ENCODE measurements at regions not wholly inside any gene's neighbourhood (a gene's known extent, or its start where the extent isn't known, plus 50 kb on each side); places are given as distances from the start of the nearest gene placed in this dataset.

GRCh38 chr5:51060953-51061352, 322.3 kb upstream of the ISL1 start:
- no peaks in the 10 kb centered on the region for H3K79me1 ChIP-seq (replicated peaks; ENCODE audit: low read length, poor library complexity, severe bottlenecking)
- H3K36me3 ChIP-seq (ENCODE audit: control insufficient read depth in 1 of 2, insufficient read depth in 2 of 2, low read depth in 1 of 2, low read length in 2 of 2) = no peaks in the 10 kb centered on the region
- H3K4me1 ChIP-seq (ENCODE audit: control insufficient read depth, insufficient read depth, low read depth, low read length) = no peaks in the 10 kb centered on the region
- H2BK5ac ChIP-seq (ENCODE audit: low read depth, low read length, poor library complexity, severe bottlenecking) = no peak overlapping the region
- H4K91ac ChIP-seq (ENCODE audit: low read length) = no peak overlapping the region
- H3K14ac ChIP-seq (ENCODE audit: low read length in 2 of 2) = no peak overlapping the region
- no peak for DNase-seq
- no peak overlapping the region for H3K9ac ChIP-seq (ENCODE audit: low read length)
- H4K8ac ChIP-seq (ENCODE audit: low read length) = no peak overlapping the region
- H2BK12ac ChIP-seq (ENCODE audit: low read length in 2 of 2) = no peak overlapping the region
- no peak overlapping the region for H3K4me2 ChIP-seq (ENCODE audit: low read length, poor library complexity, severe bottlenecking)
- H3K27ac ChIP-seq (ENCODE audit: low read length, poor library complexity, severe bottlenecking) = no peak overlapping the region
- H2AK5ac ChIP-seq (ENCODE audit: low read length, severe bottlenecking) = no peak overlapping the region
- no peak overlapping the region for H3K4ac ChIP-seq (ENCODE audit: low read depth in 1 of 2, low read length in 2 of 2)
- H3K4me3 ChIP-seq (ENCODE audit: insufficient read depth in 1 of 2, low read depth in 1 of 2, low read length in 2 of 2) = no peak overlapping the region
- no peak overlapping the region for H3K23ac ChIP-seq (ENCODE audit: low read length in 2 of 2)
- no peak overlapping the region for H3K18ac ChIP-seq (ENCODE audit: low read depth in 1 of 2, low read length in 2 of 2)
- no peak overlapping the region for H2AFZ ChIP-seq (ENCODE audit: low read depth, low read length)
- H3K27me3 ChIP-seq (ENCODE audit: control insufficient read depth in 1 of 2, insufficient read depth in 1 of 2, low read length in 2 of 2) = no peaks in the 10 kb centered on the region
- H2BK120ac ChIP-seq (ENCODE audit: low read depth, low read length) = no peak overlapping the region
- H2BK15ac ChIP-seq (ENCODE audit: low read depth, poor library complexity, severe bottlenecking) = no peak overlapping the region
- 17% methylated on average over 2 of the region's 5 CpGs for WGBS
- peaks cover 30% of the 10 kb centered on the region for H3K9me3 ChIP-seq (ENCODE audit: control insufficient read depth, low read length)

GRCh38 chr5:51072937-51073336, 310.3 kb upstream of the ISL1 start:
- Histone ChIP-seq H3K23ac (ENCODE audit: low read length in 2 of 2) (no peak overlapping the region), H3K9me3 (ENCODE audit: control insufficient read depth, low read length) (peaks cover 26% of the 10 kb centered on the region), H3K4me2 (ENCODE audit: low read length, poor library complexity, severe bottlenecking) (no peak overlapping the region), H3K4me3 (ENCODE audit: insufficient read depth in 1 of 2, low read depth in 1 of 2, low read length in 2 of 2) (no peak overlapping the region), H4K91ac (ENCODE audit: low read length) (no peak overlapping the region), H3K4ac (ENCODE audit: low read depth in 1 of 2, low read length in 2 of 2) (no peak overlapping the region), H3K36me3 (ENCODE audit: control insufficient read depth in 1 of 2, insufficient read depth in 2 of 2, low read depth in 1 of 2, low read length in 2 of 2) (no peaks in the 10 kb centered on the region), H2AK5ac (ENCODE audit: low read length, severe bottlenecking) (no peak overlapping the region), H3K27me3 (ENCODE audit: control insufficient read depth in 1 of 2, insufficient read depth in 1 of 2, low read length in 2 of 2) (no peaks in the 10 kb centered on the region), H3K18ac (ENCODE audit: low read depth in 1 of 2, low read length in 2 of 2) (no peak overlapping the region), H2BK5ac (ENCODE audit: low read depth, low read length, poor library complexity, severe bottlenecking) (no peak overlapping the region), H3K27ac (ENCODE audit: low read length, poor library complexity, severe bottlenecking) (no peak overlapping the region), H3K79me1 (replicated peaks; ENCODE audit: low read length, poor library complexity, severe bottlenecking) (no peaks in the 10 kb centered on the region), H2BK15ac (ENCODE audit: low read depth, poor library complexity, severe bottlenecking) (no peak overlapping the region), H3K14ac (ENCODE audit: low read length in 2 of 2) (no peak overlapping the region), H3K9ac (ENCODE audit: low read length) (no peak overlapping the region), H3K4me1 (ENCODE audit: control insufficient read depth, insufficient read depth, low read depth, low read length) (no peaks in the 10 kb centered on the region), H2BK120ac (ENCODE audit: low read depth, low read length) (no peak overlapping the region), H2AFZ (ENCODE audit: low read depth, low read length) (no peak overlapping the region), H2BK12ac (ENCODE audit: low read length in 2 of 2) (no peak overlapping the region), H4K8ac (ENCODE audit: low read length) (no peak overlapping the region)
- WGBS = 79% methylated on average over 5 of the region's 5 CpGs
- DNase-seq = no peak

GRCh38 chr5:51082741-51083140, 300.5 kb upstream of the ISL1 start:
- H3K36me3 ChIP-seq (ENCODE audit: control insufficient read depth in 1 of 2, insufficient read depth in 2 of 2, low read depth in 1 of 2, low read length in 2 of 2) = no peaks in the 10 kb centered on the region
- no peaks in the 10 kb centered on the region for H3K9me3 ChIP-seq (ENCODE audit: control insufficient read depth, low read length)
- H3K18ac ChIP-seq (ENCODE audit: low read depth in 1 of 2, low read length in 2 of 2) = no peak overlapping the region
- no peaks in the 10 kb centered on the region for H3K4me1 ChIP-seq (ENCODE audit: control insufficient read depth, insufficient read depth, low read depth, low read length)
- H3K27ac ChIP-seq (ENCODE audit: low read length, poor library complexity, severe bottlenecking) = no peak overlapping the region
- H3K4ac ChIP-seq (ENCODE audit: low read depth in 1 of 2, low read length in 2 of 2) = no peak overlapping the region
- no CpG with 5 or more reads among the region's 1 CpG for WGBS
- no peak overlapping the region for H2BK12ac ChIP-seq (ENCODE audit: low read length in 2 of 2)
- H4K91ac ChIP-seq (ENCODE audit: low read length) = no peak overlapping the region
- DNase-seq = no peak
- no peaks in the 10 kb centered on the region for H3K27me3 ChIP-seq (ENCODE audit: control insufficient read depth in 1 of 2, insufficient read depth in 1 of 2, low read length in 2 of 2)
- no peak overlapping the region for H2BK15ac ChIP-seq (ENCODE audit: low read depth, poor library complexity, severe bottlenecking)
- no peak overlapping the region for H3K4me3 ChIP-seq (ENCODE audit: insufficient read depth in 1 of 2, low read depth in 1 of 2, low read length in 2 of 2)
- no peak overlapping the region for H2BK120ac ChIP-seq (ENCODE audit: low read depth, low read length)
- H2AK5ac ChIP-seq (ENCODE audit: low read length, severe bottlenecking) = no peak overlapping the region
- H2AFZ ChIP-seq (ENCODE audit: low read depth, low read length) = no peak overlapping the region
- H4K8ac ChIP-seq (ENCODE audit: low read length) = no peak overlapping the region
- H3K4me2 ChIP-seq (ENCODE audit: low read length, poor library complexity, severe bottlenecking) = no peak overlapping the region
- H3K23ac ChIP-seq (ENCODE audit: low read length in 2 of 2) = no peak overlapping the region
- no peak overlapping the region for H3K9ac ChIP-seq (ENCODE audit: low read length)
- no peak overlapping the region for H3K14ac ChIP-seq (ENCODE audit: low read length in 2 of 2)
- H3K79me1 ChIP-seq (replicated peaks; ENCODE audit: low read length, poor library complexity, severe bottlenecking) = no peaks in the 10 kb centered on the region
- H2BK5ac ChIP-seq (ENCODE audit: low read depth, low read length, poor library complexity, severe bottlenecking) = no peak overlapping the region

GRCh38 chr5:51091816-51092215, 291.4 kb upstream of the ISL1 start:
- Histone ChIP-seq H3K27ac (ENCODE audit: low read length, poor library complexity, severe bottlenecking) (no peak overlapping the region), H2AK5ac (ENCODE audit: low read length, severe bottlenecking) (no peak overlapping the region), H2BK5ac (ENCODE audit: low read depth, low read length, poor library complexity, severe bottlenecking) (no peak overlapping the region), H3K4me1 (ENCODE audit: control insufficient read depth, insufficient read depth, low read depth, low read length) (no peaks in the 10 kb centered on the region), H4K91ac (ENCODE audit: low read length) (no peak overlapping the region), H3K14ac (ENCODE audit: low read length in 2 of 2) (no peak overlapping the region), H3K79me1 (replicated peaks; ENCODE audit: low read length, poor library complexity, severe bottlenecking) (no peaks in the 10 kb centered on the region), H3K4ac (ENCODE audit: low read depth in 1 of 2, low read length in 2 of 2) (no peak overlapping the region), H3K9me3 (ENCODE audit: control insufficient read depth, low read length) (no peaks in the 10 kb centered on the region), H3K36me3 (ENCODE audit: control insufficient read depth in 1 of 2, insufficient read depth in 2 of 2, low read depth in 1 of 2, low read length in 2 of 2) (no peaks in the 10 kb centered on the region), H3K27me3 (ENCODE audit: control insufficient read depth in 1 of 2, insufficient read depth in 1 of 2, low read length in 2 of 2) (no peaks in the 10 kb centered on the region), H3K18ac (ENCODE audit: low read depth in 1 of 2, low read length in 2 of 2) (no peak overlapping the region), H3K4me2 (ENCODE audit: low read length, poor library complexity, severe bottlenecking) (no peak overlapping the region), H2BK12ac (ENCODE audit: low read length in 2 of 2) (no peak overlapping the region), H4K8ac (ENCODE audit: low read length) (no peak overlapping the region), H3K23ac (ENCODE audit: low read length in 2 of 2) (no peak overlapping the region), H2AFZ (ENCODE audit: low read depth, low read length) (no peak overlapping the region), H2BK120ac (ENCODE audit: low read depth, low read length) (no peak overlapping the region), H3K4me3 (ENCODE audit: insufficient read depth in 1 of 2, low read depth in 1 of 2, low read length in 2 of 2) (no peak overlapping the region), H2BK15ac (ENCODE audit: low read depth, poor library complexity, severe bottlenecking) (no peak overlapping the region), H3K9ac (ENCODE audit: low read length) (no peak overlapping the region)
- no peak for DNase-seq
- no CpG with 5 or more reads among the region's 2 CpGs for WGBS
